A549 (cell line): ENCODE measurements at regions not wholly inside any gene's neighbourhood (a gene's known extent, or its start where the extent isn't known, plus 50 kb on each side); places are given as distances from the start of the nearest gene placed in this dataset.

Experiments used
- BHLHE40 ChIP-seq: IDR thresholded peaks from 2 replicates; pipeline ENCODE4 v1.6.1; 2012; ENCODE audit warnings: low read depth, low read length, inconsistent platforms
- CEBPB ChIP-seq, 2 experiments: fragments of >200 bp in 1 of 2; sonication (Bioruptor Twin) in 1 of 2; formaldehyde crosslinking in 1 of 2; IDR thresholded peaks; 2 replicates each; pipeline ENCODE4 v1.6.1; 2012 to 2016
- EP300 ChIP-seq, 2 experiments: fragments of >200 bp; sonication (Bioruptor Twin); formaldehyde crosslinking; IDR thresholded peaks; 2 replicates in 1 of 2; 3 replicates in 1 of 2; pipeline ENCODE4 v1.6.1; 2016 to 2017
- HDAC2 ChIP-seq: fragments of 200-600 bp; sonication (generic); IDR thresholded peaks from 2 replicates; pipeline ENCODE4 v1.6.1; 2016
- PHF8 ChIP-seq: fragments of 200-600 bp; sonication (generic); IDR thresholded peaks from 2 replicates; pipeline ENCODE4 v1.6.1; 2016; ENCODE audit warnings: low read depth, mild to moderate bottlenecking, antibody characterized with exemption, moderate library complexity, borderline replicate concordance
- POLR2A ChIP-seq: IDR thresholded peaks from 2 replicates; pipeline ENCODE4 v1.6.1; 2012; ENCODE audit warnings: mild to moderate bottlenecking, low read length
- RAD21 ChIP-seq, 2 experiments: fragments of >200 bp in 1 of 2; sonication (Bioruptor Twin) in 1 of 2; formaldehyde crosslinking in 1 of 2; IDR thresholded peaks in 1 of 2; conservative IDR thresholded peaks in 1 of 2; 2 replicates in 1 of 2; 3 replicates in 1 of 2; pipeline ENCODE4 v1.6.1; 2012 to 2018; ENCODE audit warnings: inconsistent platforms in 1 of 2
- TF ChIP-seq, protein P1 (sequence below): IDR thresholded peaks from 2 replicates; pipeline ENCODE4 v1.6.1; 2012
- TF ChIP-seq, protein P2 (sequence below): fragments of >200 bp; sonication (Bioruptor Twin); formaldehyde crosslinking; IDR thresholded peaks from 3 replicates; pipeline ENCODE4 v1.5.1; 2016
- TF ChIP-seq, protein P3 (sequence below): fragments of 150-350 bp; IDR thresholded peaks from 2 replicates; pipeline ENCODE4 v1.6.1; 2014; ENCODE audit warnings: low read depth, mild to moderate bottlenecking, low read length

DNA sequence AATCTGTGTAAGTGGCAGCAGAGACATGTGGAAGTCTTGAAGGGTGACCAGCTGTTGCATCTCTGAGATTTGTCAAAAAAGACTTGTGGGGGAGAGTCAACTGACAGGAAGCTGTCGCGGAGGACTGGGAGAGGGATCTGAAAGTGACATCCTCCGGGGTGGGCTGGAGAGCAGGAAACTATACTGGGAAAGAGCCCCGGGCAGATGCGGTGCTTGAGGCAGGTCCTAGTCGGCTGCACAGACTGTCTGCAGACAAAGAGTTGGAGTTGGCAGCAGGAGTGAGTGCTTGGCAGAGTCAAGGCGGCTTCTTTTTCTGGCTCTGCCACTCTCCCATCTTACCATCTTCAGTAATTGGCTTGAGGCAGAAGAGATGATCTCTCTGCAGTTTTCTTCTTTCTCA, 294.0 kb upstream of the C1orf87 start:
- TF ChIP-seq RAD21 (conservative IDR thresholded peaks at IDR 0.05 in 1 of 2, IDR thresholded peaks at IDR 0.05 in 1 of 2) (no peak), BHLHE40 (no peak), HDAC2 (no peak), PHF8 (no peak), CEBPB (IDR thresholded peaks at IDR 0.05) (no peak), EP300 (IDR thresholded peaks at IDR 0.05) (no peak), POLR2A (no peak)
- TF ChIP-seq, protein P1, sequence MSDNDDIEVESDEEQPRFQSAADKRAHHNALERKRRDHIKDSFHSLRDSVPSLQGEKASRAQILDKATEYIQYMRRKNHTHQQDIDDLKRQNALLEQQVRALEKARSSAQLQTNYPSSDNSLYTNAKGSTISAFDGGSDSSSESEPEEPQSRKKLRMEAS, result no peak
- TF ChIP-seq, protein P2, sequence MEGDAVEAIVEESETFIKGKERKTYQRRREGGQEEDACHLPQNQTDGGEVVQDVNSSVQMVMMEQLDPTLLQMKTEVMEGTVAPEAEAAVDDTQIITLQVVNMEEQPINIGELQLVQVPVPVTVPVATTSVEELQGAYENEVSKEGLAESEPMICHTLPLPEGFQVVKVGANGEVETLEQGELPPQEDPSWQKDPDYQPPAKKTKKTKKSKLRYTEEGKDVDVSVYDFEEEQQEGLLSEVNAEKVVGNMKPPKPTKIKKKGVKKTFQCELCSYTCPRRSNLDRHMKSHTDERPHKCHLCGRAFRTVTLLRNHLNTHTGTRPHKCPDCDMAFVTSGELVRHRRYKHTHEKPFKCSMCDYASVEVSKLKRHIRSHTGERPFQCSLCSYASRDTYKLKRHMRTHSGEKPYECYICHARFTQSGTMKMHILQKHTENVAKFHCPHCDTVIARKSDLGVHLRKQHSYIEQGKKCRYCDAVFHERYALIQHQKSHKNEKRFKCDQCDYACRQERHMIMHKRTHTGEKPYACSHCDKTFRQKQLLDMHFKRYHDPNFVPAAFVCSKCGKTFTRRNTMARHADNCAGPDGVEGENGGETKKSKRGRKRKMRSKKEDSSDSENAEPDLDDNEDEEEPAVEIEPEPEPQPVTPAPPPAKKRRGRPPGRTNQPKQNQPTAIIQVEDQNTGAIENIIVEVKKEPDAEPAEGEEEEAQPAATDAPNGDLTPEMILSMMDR, result no peak
- TF ChIP-seq, protein P3, sequence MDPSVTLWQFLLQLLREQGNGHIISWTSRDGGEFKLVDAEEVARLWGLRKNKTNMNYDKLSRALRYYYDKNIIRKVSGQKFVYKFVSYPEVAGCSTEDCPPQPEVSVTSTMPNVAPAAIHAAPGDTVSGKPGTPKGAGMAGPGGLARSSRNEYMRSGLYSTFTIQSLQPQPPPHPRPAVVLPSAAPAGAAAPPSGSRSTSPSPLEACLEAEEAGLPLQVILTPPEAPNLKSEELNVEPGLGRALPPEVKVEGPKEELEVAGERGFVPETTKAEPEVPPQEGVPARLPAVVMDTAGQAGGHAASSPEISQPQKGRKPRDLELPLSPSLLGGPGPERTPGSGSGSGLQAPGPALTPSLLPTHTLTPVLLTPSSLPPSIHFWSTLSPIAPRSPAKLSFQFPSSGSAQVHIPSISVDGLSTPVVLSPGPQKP, result no peak
